CD8-positive, alpha-beta memory T cell (primary cell): ENCODE measurements at regions not wholly inside any gene's neighbourhood (a gene's known extent, or its start where the extent isn't known, plus 50 kb on each side); places are given as distances from the start of the nearest gene placed in this dataset.

Experiments used
- CTCF ChIA-PET: fragments of 350-600 bp; sonication (Branson Sonifier 250); formaldehyde crosslinking; loops from one replicate; lab custom pipeline; 2021; ENCODE audit warnings: antibody characterized with exemption; lab: Charles Lee
- POLR2A ChIA-PET: fragments of 350-600 bp; sonication (Branson Sonifier 250); formaldehyde crosslinking; loops from one replicate; lab custom pipeline; 2021; ENCODE audit warnings: antibody characterized with exemption; lab: Charles Lee
- DNase-seq, 5 donors: peaks; one replicate each; pipeline versions ENCODE4 v3.0.0 to v3.0.0-alpha.2; 2020 to 2022; ENCODE audit warnings: mixed read lengths in 1 of 5
- H3K27ac ChIP-seq: one replicate; pipeline ENCODE4 v1.7.0; 2013; ENCODE audit warnings: low read depth, mild to moderate bottlenecking, low read length, moderate library complexity
- H3K27me3 ChIP-seq: 2 replicates; pipeline ENCODE4 v1.7.0; 2013; ENCODE audit warnings: low read length, mild to moderate bottlenecking; ENCODE audit not compliant: insufficient read depth, poor library complexity, severe bottlenecking
- H3K36me3 ChIP-seq: 2 replicates; pipeline ENCODE4 v1.7.0; 2013; ENCODE audit warnings: mild to moderate bottlenecking, low read length, moderate library complexity; ENCODE audit not compliant: insufficient read depth
- H3K4me1 ChIP-seq: 2 replicates; pipeline ENCODE4 v1.7.0; 2013; ENCODE audit warnings: mild to moderate bottlenecking, low read length, moderate library complexity; ENCODE audit not compliant: insufficient read depth
- H3K4me3 ChIP-seq: 2 replicates; pipeline ENCODE4 v1.7.0; 2013; ENCODE audit warnings: mild to moderate bottlenecking, low read length
- H3K9me3 ChIP-seq: 2 replicates; pipeline ENCODE4 v1.7.0; 2013; ENCODE audit warnings: mild to moderate bottlenecking, low read length
- H3K27ac Mint-ChIP-seq, 8 donors: one replicate each; pipeline ENCODE4 v1.8.0; 2020 to 2021; ENCODE audit warnings: mixed read lengths in 8 of 8, mild to moderate bottlenecking in 6 of 8, inconsistent platforms in 3 of 8, moderate library complexity in 3 of 8
- H3K27me3 Mint-ChIP-seq, 2 donors: one replicate each; pipeline ENCODE4 v1.8.0; 2020 to 2021; ENCODE audit warnings: mixed read lengths in 2 of 2, mild to moderate bottlenecking in 1 of 2, moderate library complexity in 1 of 2
- H3K36me3 Mint-ChIP-seq, 3 donors: one replicate each; pipeline ENCODE4 v1.8.0; 2020 to 2021; ENCODE audit warnings: mixed read lengths in 3 of 3, inconsistent platforms in 1 of 3, mild to moderate bottlenecking in 1 of 3
- H3K4me1 Mint-ChIP-seq, 3 donors: one replicate each; pipeline ENCODE4 v1.8.0; 2020 to 2021; ENCODE audit warnings: mixed read lengths in 3 of 3, inconsistent platforms in 1 of 3, mild to moderate bottlenecking in 1 of 3
- H3K4me3 Mint-ChIP-seq, 7 donors: one replicate each; pipeline ENCODE4 v1.8.0; 2020 to 2021; ENCODE audit warnings: mixed read lengths in 7 of 7, mild to moderate bottlenecking in 6 of 7, moderate library complexity in 4 of 7, inconsistent platforms in 2 of 7
- H3K9me3 Mint-ChIP-seq, 5 donors: one replicate each; pipeline ENCODE4 v1.8.0; 2020 to 2022; ENCODE audit warnings: mixed read lengths in 5 of 5, mild to moderate bottlenecking in 3 of 5, moderate library complexity in 2 of 5, inconsistent platforms in 1 of 5

DNA sequence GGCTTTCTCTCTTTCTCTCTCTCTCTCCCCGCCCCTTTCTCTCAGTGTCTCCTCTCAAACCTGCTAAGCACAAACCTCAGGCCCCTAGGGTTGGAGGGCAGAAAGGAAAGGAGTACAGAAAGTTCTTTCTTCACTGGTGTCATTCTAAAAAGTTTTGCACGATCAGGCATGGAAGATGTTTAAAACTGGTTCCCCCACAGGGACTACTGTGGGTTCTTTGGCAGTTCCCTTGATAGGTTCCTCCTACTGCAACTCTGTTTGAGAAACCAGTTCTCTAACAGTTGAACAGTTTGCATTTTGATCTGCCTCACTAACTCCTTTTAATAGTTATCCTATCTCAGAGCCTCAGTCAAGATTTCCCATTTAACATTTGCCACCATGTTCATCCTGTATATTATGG, 82.9 kb downstream of the CDO1 start:
- peaks cover 0 to 5% (median 0%) of the 10 kb centered on the region in 3 donors for H3K4me1 Mint-ChIP-seq
- H3K4me3 ChIP-seq: no peak overlapping the region
- H3K9me3 ChIP-seq: no peaks in the 10 kb centered on the region
- H3K4me3 Mint-ChIP-seq: no peak overlapping the region
- no peaks in the 10 kb centered on the region for H3K9me3 Mint-ChIP-seq
- H3K27me3 ChIP-seq: no peaks in the 10 kb centered on the region
- DNase-seq: no peak
- H3K36me3 Mint-ChIP-seq: no peaks in the 10 kb centered on the region
- no peaks in the 10 kb centered on the region for H3K4me1 ChIP-seq
- peaks cover 5 to 34% of the 10 kb centered on the region in 2 donors for H3K27me3 Mint-ChIP-seq
- no peak overlapping the region for H3K27ac Mint-ChIP-seq
- POLR2A ChIA-PET: no interaction called here
- no peak overlapping the region for H3K27ac ChIP-seq
- no peaks in the 10 kb centered on the region for H3K36me3 ChIP-seq
- CTCF ChIA-PET: no interaction called here

DNA sequence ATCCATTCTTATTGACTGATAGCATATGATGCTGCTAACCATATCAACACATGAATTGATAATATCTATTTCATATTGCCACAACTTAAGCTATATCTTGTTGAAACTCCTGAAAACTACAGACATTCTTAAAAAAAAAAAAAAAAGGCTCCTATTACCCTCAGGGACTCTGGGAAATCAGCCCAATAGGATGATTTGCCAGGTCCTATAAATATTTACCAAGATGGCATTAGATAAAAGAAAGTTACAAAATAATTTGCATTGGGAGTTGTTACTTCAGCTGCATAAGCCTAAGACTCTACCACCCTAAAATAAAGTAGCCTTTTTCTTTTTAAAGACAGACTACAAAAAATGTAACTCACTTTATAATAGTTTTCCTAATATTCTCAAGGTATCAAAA, 84.4 kb downstream of the CDO1 start:
- POLR2A ChIA-PET: no interaction called here
- Histone ChIP-seq H3K36me3 (no peaks in the 10 kb centered on the region), H3K27ac (no peak overlapping the region), H3K4me3 (no peak overlapping the region), H3K27me3 (no peaks in the 10 kb centered on the region), H3K9me3 (no peaks in the 10 kb centered on the region), H3K4me1 (no peaks in the 10 kb centered on the region)
- CTCF ChIA-PET: no interaction called here
- Mint-ChIP-seq H3K27me3 (peaks cover 2 to 33% of the 10 kb centered on the region in 2 donors), H3K4me1 (peaks cover 0 to 5% (median 0%) of the 10 kb centered on the region in 3 donors), H3K36me3 (no peaks in the 10 kb centered on the region), H3K9me3 (peaks cover 0 to under 1% (median 0%) of the 10 kb centered on the region in 5 donors), H3K27ac (no peak overlapping the region), H3K4me3 (no peak overlapping the region)
- DNase-seq: no peak

DNA sequence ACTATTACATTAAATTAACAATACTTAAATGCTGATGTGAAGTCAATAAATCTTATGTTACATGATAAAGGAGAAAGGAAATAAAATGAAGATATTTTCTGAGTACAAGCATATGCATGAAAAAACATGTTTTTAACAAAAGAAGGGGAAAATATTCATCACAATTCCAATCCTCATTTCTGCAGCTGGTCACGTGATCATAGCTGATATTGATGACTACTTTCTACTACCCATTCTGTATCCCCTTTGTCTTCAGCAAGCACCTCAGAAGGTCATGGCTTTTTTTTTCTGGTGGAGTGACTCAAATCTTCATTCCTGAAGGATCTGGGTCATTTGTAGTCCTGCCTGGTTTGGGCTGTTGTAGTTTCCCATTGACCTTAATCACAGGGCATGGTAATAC, 90.9 kb downstream of the CDO1 start:
- ChIA-PET CTCF (no interaction called here), POLR2A (no interaction called here)
- Histone ChIP-seq H3K4me3 (no peak overlapping the region), H3K27ac (no peak overlapping the region), H3K36me3 (no peaks in the 10 kb centered on the region), H3K9me3 (no peaks in the 10 kb centered on the region), H3K4me1 (no peaks in the 10 kb centered on the region), H3K27me3 (no peaks in the 10 kb centered on the region)
- H3K36me3 Mint-ChIP-seq: no peaks in the 10 kb centered on the region
- no peaks in the 10 kb centered on the region for H3K4me1 Mint-ChIP-seq
- no peak for DNase-seq
- no peak overlapping the region for H3K4me3 Mint-ChIP-seq
- H3K9me3 Mint-ChIP-seq: peaks cover 0 to 3% (median 0%) of the 10 kb centered on the region in 5 donors
- H3K27me3 Mint-ChIP-seq: peaks cover 6 to 36% of the 10 kb centered on the region in 2 donors
- H3K27ac Mint-ChIP-seq: no peak overlapping the region

DNA sequence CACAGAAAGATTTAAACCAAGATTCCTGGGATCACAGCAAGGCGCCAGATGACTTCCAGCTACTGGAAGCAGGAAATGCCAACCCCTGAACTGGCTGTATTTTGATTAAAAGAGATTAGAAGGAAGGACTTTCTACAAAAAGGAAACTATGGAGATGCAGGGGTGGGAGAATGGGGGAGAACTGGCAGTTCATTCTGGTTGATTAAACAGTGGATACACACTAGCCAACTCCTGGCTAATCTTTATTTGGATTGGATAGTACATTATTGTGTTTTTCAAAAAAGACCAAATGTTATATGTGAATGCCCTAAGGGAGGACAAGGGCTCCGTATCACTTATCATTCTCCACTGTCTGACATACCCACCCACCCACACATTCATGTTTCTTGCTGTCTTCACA, 93.2 kb downstream of the CDO1 start:
- Histone ChIP-seq H3K27me3 (no peaks in the 10 kb centered on the region), H3K36me3 (no peaks in the 10 kb centered on the region), H3K9me3 (no peaks in the 10 kb centered on the region), H3K4me1 (no peaks in the 10 kb centered on the region), H3K4me3 (no peak overlapping the region), H3K27ac (no peak overlapping the region)
- peaks cover 0 to 3% (median 0%) of the 10 kb centered on the region in 5 donors for H3K9me3 Mint-ChIP-seq
- no peak overlapping the region for H3K27ac Mint-ChIP-seq
- no peak for DNase-seq
- ChIA-PET POLR2A (no interaction called here), CTCF (no interaction called here)
- no peaks in the 10 kb centered on the region for H3K36me3 Mint-ChIP-seq
- H3K27me3 Mint-ChIP-seq: peaks cover 10 to 27% of the 10 kb centered on the region in 2 donors
- H3K4me1 Mint-ChIP-seq: no peaks in the 10 kb centered on the region
- no peak overlapping the region for H3K4me3 Mint-ChIP-seq

DNA sequence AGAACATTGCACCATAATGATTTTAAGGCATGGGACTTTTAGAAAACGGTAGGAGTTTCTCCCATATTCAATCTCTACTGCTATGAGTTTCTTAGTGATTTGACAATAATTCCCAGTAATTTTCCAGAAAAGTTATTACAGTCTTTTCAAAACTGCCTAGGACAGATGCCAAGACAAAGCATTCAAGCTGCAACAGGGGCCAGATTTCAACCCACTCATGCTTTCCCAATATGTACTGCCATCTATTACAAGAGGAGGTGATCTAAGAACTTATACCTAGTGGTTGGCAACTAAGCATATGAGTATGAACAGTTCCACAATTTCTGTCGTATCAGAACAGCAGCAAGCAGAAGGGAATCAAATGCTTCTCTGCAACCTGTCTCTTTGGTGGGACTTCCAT, 95.1 kb upstream of the TMED7 start:
- ChIA-PET CTCF (no interaction called here), POLR2A (no interaction called here)
- H3K9me3 ChIP-seq: no peaks in the 10 kb centered on the region
- no peaks in the 10 kb centered on the region for H3K4me1 Mint-ChIP-seq
- H3K9me3 Mint-ChIP-seq: no peaks in the 10 kb centered on the region
- no peak overlapping the region for H3K27ac ChIP-seq
- no peak for DNase-seq
- no peaks in the 10 kb centered on the region for H3K27me3 ChIP-seq
- H3K4me3 Mint-ChIP-seq: no peak overlapping the region
- no peaks in the 10 kb centered on the region for H3K36me3 Mint-ChIP-seq
- H3K4me1 ChIP-seq: no peaks in the 10 kb centered on the region
- no peak overlapping the region for H3K27ac Mint-ChIP-seq
- H3K36me3 ChIP-seq: no peaks in the 10 kb centered on the region
- H3K4me3 ChIP-seq: no peak overlapping the region
- peaks cover 13 to 25% of the 10 kb centered on the region in 2 donors for H3K27me3 Mint-ChIP-seq

DNA sequence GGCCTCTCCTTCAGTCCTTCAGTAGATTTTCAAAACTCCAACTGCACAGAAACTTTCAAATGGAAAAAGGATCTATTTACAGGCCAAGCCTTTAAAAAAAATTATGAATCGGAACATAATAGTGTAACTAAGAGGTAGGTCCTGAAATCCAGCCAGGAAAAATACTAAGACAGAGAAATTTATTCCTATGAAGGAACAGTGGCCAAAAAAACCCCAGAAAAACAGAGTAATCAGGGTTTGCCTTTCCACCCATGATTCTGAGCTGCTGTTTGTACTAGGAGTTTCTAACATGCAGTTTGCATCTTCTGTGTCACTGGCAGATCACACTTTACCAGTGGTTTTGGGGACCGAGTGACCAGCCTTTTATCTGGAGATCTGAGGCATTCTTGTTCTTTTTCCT, 93.1 kb upstream of the TMED7 start:
- no peaks in the 10 kb centered on the region for H3K36me3 Mint-ChIP-seq
- ChIA-PET POLR2A (no interaction called here), CTCF (no interaction called here)
- H3K4me3 Mint-ChIP-seq: no peak overlapping the region
- Histone ChIP-seq H3K9me3 (no peaks in the 10 kb centered on the region), H3K4me1 (no peaks in the 10 kb centered on the region), H3K36me3 (no peaks in the 10 kb centered on the region), H3K27me3 (no peaks in the 10 kb centered on the region), H3K4me3 (no peak overlapping the region), H3K27ac (no peak overlapping the region)
- no peaks in the 10 kb centered on the region for H3K4me1 Mint-ChIP-seq
- DNase-seq: no peak
- no peaks in the 10 kb centered on the region for H3K9me3 Mint-ChIP-seq
- no peak overlapping the region for H3K27ac Mint-ChIP-seq
- H3K27me3 Mint-ChIP-seq: peaks cover 8 to 15% of the 10 kb centered on the region in 2 donors

DNA sequence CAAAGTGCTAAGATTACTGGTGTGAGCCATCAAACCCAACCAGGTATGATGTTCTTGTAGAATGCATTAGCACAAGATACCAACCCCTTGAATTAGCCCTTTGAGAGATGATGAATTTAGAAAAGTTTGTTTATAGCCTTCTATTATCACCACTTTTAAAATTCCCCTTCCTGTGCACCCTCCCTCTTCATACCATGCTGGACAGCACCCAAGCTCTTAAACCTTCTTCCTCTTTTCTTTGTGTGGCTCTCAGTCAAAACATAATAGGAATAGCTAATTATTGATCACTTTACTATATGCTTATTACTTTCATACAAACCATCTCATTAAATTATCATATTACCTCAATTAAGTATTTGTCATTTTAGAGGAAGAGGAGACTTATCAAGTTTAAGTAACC, 87.6 kb upstream of the TMED7 start:
- Mint-ChIP-seq H3K27me3 (peaks cover 7 to 9% of the 10 kb centered on the region in 2 donors), H3K4me3 (no peak overlapping the region), H3K27ac (no peak overlapping the region), H3K36me3 (no peaks in the 10 kb centered on the region), H3K9me3 (peaks cover 0 to 15% (median 6%) of the 10 kb centered on the region in 5 donors), H3K4me1 (no peaks in the 10 kb centered on the region)
- DNase-seq: no peak
- Histone ChIP-seq H3K4me3 (no peak overlapping the region), H3K4me1 (no peaks in the 10 kb centered on the region), H3K9me3 (no peaks in the 10 kb centered on the region), H3K36me3 (no peaks in the 10 kb centered on the region), H3K27ac (no peak overlapping the region), H3K27me3 (no peaks in the 10 kb centered on the region)
- ChIA-PET POLR2A (no interaction called here), CTCF (no interaction called here)

DNA sequence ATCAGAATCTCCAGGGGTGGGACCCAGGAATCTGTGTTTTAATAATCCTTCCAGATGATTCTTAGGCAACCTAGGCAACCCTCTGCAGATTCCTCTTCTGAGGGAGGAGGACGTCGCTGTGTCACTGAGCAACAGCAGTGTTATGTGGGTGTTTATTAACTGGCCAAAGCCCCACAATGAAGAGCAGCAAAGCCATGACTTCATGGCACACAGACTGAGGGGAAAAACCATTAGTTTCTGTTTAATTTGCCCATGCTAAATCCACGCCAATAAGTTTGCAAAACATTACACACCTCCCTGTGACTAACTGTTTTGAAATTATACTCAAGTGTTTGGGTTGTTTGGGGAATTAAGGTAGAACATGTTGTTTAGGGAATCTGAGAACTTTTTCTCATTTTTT, 83.7 kb upstream of the TMED7 start:
- POLR2A ChIA-PET: no interaction called here

More for the DNA sequence above, 83.7 kb upstream of the TMED7 start:
- Mint-ChIP-seq H3K4me1 (no peaks in the 10 kb centered on the region), H3K27me3 (peaks cover 3 to 19% of the 10 kb centered on the region in 2 donors), H3K9me3 (peaks cover 0 to 15% (median 6%) of the 10 kb centered on the region in 5 donors), H3K4me3 (no peak overlapping the region), H3K36me3 (no peaks in the 10 kb centered on the region), H3K27ac (no peak overlapping the region)
- Histone ChIP-seq H3K4me1 (no peaks in the 10 kb centered on the region), H3K9me3 (no peaks in the 10 kb centered on the region), H3K36me3 (no peaks in the 10 kb centered on the region), H3K27ac (no peak overlapping the region), H3K27me3 (no peaks in the 10 kb centered on the region), H3K4me3 (no peak overlapping the region)
- DNase-seq: no peak
- CTCF ChIA-PET: no interaction called here
